Gastrocnemius medialis (tissue), 4 donors: ENCODE measurements at regions not wholly inside any gene's neighbourhood (a gene's known extent, or its start where the extent isn't known, plus 50 kb on each side); places are given as distances from the start of the nearest gene placed in this dataset.
"Not testable (repeated sequence)": the region's sequence is repeated elsewhere in the genome, so short reads cannot be mapped to it uniquely, and the experiment has no call there.

Experiments
- ATAC-seq, 2 donors: fragments of 150-250 bp; one replicate each; pipeline ENCODE4 v1.9.1; 2016
- DNase-seq, 2 donors: peaks; one replicate each; pipeline ENCODE4 v3.0.0-alpha.2; 2019
- H3K27ac ChIP-seq, 4 donors: fragments of 200-600 bp; sonication (generic); 1 replicate in 1 of 4; 2 replicates in 3 of 4; pipeline ENCODE4 v1.5.1; 2016 to 2018; ENCODE audit warnings: mild to moderate bottlenecking in 2 of 4, moderate library complexity in 1 of 4
- H3K27me3 ChIP-seq, 3 donors: fragments of 200-600 bp; sonication (generic) in 2 of 3; 1 replicate in 1 of 3; 2 replicates in 2 of 3; pipeline versions ENCODE4 v1.5.1 to v1.6.0; 2016 to 2019; ENCODE audit warnings: mild to moderate bottlenecking in 1 of 3, moderate library complexity in 1 of 3
- H3K36me3 ChIP-seq, 2 donors: fragments of 200-600 bp; sonication (generic) in 1 of 2; one replicate each; pipeline ENCODE4 v1.5.1; 2017 to 2018
- H3K4me1 ChIP-seq, 2 donors: fragments of 200-600 bp; sonication (generic) in 1 of 2; one replicate each; pipeline ENCODE4 v1.5.1; 2016 to 2017; ENCODE audit warnings: mild to moderate bottlenecking in 2 of 2
- H3K4me3 ChIP-seq, 4 donors: fragments of 200-600 bp; sonication (generic) in 3 of 4; 1 replicate in 1 of 4; 2 replicates in 3 of 4; pipeline ENCODE4 v1.5.1; 2016 to 2019; ENCODE audit warnings: mild to moderate bottlenecking in 2 of 4
- H3K9me3 ChIP-seq, 3 donors: fragments of 200-600 bp; sonication (generic) in 2 of 3; 1 replicate in 1 of 3; 2 replicates in 2 of 3; pipeline ENCODE4 v1.5.1; 2016 to 2019
- POLR2A ChIP-seq, 2 donors: fragments of 450-650 bp; IDR thresholded peaks; one replicate each; pipeline ENCODE4 v1.6.1; 2017; ENCODE audit warnings: antibody characterized with exemption in 2 of 2, mild to moderate bottlenecking in 2 of 2, moderate library complexity in 2 of 2
- in situ Hi-C, 4 donors: fragments of 200-750 bp; cut with MboI; loops; one replicate each; pipeline versions ENCODE4 v1.15.0 to v1.8.0; 2017; ENCODE audit warnings: low sequenced_read_pairs in 4 of 4
- intact Hi-C: fragments of 100-400 bp; cut with DNase I; formaldehyde crosslinking; loops from one replicate; pipeline ENCODE4 v1.15.1; 2023; ENCODE audit warnings: low total_unique reads
- TF ChIP-seq, protein P1 (sequence below), 5 experiments: fragments of 450-650 bp in 3 of 5; fragments of 200-600 bp in 2 of 5; sonication (generic) in 2 of 5; IDR thresholded peaks in 4 of 5; conservative IDR thresholded peaks in 1 of 5; 1 replicate in 4 of 5; 2 replicates in 1 of 5; pipeline ENCODE4 v1.5.1; 2016 to 2019; ENCODE audit warnings: antibody characterized with exemption in 5 of 5, mild to moderate bottlenecking in 3 of 5, moderate library complexity in 3 of 5

DNA sequence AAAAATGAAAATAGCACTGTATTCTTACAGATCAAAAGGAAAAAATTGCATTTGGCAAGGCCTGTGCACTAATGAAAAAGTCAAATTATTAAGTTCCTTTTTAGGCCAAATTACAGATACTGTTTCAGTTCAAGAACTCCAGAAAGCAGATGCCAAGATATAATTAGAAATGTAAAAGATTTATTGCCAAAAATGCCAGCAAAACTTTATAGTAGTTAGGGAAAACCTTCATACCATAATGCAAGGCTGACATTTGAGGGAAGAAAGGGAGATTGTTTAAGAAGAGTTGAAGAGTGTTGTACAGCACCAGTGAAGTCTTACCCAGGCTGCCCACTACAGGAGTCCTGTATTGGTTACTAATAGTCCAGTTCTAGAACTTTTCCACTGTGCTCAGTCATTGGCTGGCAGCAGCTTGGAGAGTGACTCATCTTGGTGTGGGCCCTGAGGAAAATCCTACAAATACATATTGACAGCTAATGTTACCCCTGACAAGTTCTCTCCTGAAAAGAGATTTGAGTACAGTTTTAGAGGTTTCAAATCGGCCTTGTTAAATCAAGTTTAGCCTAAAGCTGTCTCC is 600.4 kb downstream of the C12orf50 start:
- no peak overlapping the region for H3K27ac ChIP-seq
- no peaks in the 10 kb centered on the region for H3K9me3 ChIP-seq
- TF ChIP-seq, protein P1, sequence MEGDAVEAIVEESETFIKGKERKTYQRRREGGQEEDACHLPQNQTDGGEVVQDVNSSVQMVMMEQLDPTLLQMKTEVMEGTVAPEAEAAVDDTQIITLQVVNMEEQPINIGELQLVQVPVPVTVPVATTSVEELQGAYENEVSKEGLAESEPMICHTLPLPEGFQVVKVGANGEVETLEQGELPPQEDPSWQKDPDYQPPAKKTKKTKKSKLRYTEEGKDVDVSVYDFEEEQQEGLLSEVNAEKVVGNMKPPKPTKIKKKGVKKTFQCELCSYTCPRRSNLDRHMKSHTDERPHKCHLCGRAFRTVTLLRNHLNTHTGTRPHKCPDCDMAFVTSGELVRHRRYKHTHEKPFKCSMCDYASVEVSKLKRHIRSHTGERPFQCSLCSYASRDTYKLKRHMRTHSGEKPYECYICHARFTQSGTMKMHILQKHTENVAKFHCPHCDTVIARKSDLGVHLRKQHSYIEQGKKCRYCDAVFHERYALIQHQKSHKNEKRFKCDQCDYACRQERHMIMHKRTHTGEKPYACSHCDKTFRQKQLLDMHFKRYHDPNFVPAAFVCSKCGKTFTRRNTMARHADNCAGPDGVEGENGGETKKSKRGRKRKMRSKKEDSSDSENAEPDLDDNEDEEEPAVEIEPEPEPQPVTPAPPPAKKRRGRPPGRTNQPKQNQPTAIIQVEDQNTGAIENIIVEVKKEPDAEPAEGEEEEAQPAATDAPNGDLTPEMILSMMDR (IDR thresholded peaks at IDR 0.05 in 4 of 5, conservative IDR thresholded peaks at IDR 0.05 in 1 of 5) = no peak
- no peak for TF ChIP-seq POLR2A (IDR thresholded peaks at IDR 0.05)
- H3K4me3 ChIP-seq = no peak overlapping the region
- no peak for ATAC-seq
- DNase-seq = no peak
- H3K27me3 ChIP-seq = no peaks in the 10 kb centered on the region
- in situ Hi-C loops (no loop called here), intact Hi-C loops (no loop called here)
- no peaks in the 10 kb centered on the region for H3K36me3 ChIP-seq
- H3K4me1 ChIP-seq = no peaks in the 10 kb centered on the region

DNA sequence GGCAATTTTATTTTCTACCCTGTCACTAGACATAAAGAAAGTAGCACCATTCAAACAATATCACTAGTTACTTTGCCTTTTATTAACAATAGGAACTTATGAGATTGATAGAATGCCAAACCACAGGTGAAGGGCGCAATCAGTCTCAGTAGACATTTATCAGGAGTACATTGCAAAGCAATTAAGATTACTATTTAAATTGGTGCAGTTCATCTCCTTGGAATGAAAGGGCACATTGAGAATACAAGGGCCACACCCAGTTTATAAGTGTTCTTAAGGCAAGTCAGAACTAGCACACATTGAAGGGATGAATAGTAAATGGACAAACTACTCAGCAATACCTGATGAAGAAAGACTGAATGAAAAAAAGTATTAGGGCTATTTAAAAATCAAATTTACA is 601.4 kb downstream of the C12orf50 start:
- Histone ChIP-seq H3K4me3 (no peak overlapping the region), H3K4me1 (no peaks in the 10 kb centered on the region), H3K9me3 (no peaks in the 10 kb centered on the region), H3K36me3 (no peaks in the 10 kb centered on the region), H3K27me3 (no peaks in the 10 kb centered on the region), H3K27ac (no peak overlapping the region)
- TF ChIP-seq, protein P1 (IDR thresholded peaks at IDR 0.05 in 4 of 5, conservative IDR thresholded peaks at IDR 0.05 in 1 of 5) = no peak
- TF ChIP-seq POLR2A (IDR thresholded peaks at IDR 0.05) = no peak
- in situ Hi-C loops = no loop called here
- DNase-seq = no peak
- ATAC-seq = no peak
- intact Hi-C loops = no loop called here

DNA sequence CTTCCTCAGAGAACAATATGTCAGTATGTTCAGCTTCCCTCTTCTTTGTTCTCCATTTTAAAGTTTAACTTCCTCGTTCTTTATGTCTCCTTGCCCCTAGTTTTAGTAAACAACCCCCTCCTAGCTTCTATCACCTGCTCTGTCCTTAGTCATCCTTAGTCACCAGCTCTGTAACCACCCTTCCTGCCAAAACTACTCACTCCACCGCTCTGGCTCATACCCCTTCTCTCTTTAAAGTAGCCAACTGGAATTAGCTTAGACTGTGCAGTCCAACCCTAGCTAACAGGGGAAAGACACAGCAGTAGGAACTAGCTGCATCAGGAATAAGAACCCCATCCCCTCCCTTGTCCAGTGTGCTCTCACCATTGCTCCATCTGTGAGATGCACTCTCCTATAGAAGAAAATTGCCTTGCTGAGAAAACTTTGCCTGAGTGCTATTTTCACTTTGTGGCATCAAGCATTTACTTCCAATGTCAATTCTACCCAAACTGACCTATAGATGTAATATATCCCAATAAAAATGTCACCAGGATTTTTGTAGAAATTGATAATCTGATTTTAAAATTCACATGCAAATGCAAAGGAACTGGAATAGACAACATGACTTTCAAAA is 603.2 kb downstream of the C12orf50 start:
- no peak overlapping the region for H3K4me3 ChIP-seq
- DNase-seq (no peak), ATAC-seq (no peak)
- no peaks in the 10 kb centered on the region for H3K9me3 ChIP-seq
- H3K36me3 ChIP-seq = no peaks in the 10 kb centered on the region
- TF ChIP-seq POLR2A (IDR thresholded peaks at IDR 0.05) = no peak
- TF ChIP-seq, protein P1 (IDR thresholded peaks at IDR 0.05 in 4 of 5, conservative IDR thresholded peaks at IDR 0.05 in 1 of 5) = no peak
- no peak overlapping the region for H3K27ac ChIP-seq
- intact Hi-C loops = no loop called here
- H3K27me3 ChIP-seq = no peaks in the 10 kb centered on the region
- H3K4me1 ChIP-seq = no peaks in the 10 kb centered on the region
- in situ Hi-C loops = no loop called here

DNA sequence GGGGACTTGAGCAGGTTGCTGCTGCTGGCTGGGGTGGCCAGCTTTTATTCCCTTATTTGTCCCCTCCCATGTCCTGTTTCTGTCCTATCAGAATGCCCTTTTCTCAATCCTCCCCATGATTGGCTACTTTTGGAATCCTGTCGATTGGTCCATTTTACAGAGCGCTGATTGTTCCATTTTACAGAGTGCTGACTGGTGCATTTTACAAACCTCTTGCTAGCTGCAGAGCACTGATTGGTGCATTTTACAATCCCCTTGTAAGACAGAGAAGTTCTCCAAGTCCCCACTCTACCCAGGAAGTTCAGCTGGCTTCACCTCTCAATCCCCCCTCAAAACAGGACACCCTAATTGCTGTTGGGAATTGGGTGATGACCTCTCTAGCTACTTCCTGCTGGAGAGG is 608.0 kb downstream of the C12orf50 start:
- H3K36me3 ChIP-seq, ATAC-seq, H3K9me3 ChIP-seq, H3K27me3 ChIP-seq, H3K4me3 ChIP-seq, DNase-seq, intact Hi-C loops, in situ Hi-C loops, H3K27ac ChIP-seq, H3K4me1 ChIP-seq: not testable (repeated sequence)

DNA sequence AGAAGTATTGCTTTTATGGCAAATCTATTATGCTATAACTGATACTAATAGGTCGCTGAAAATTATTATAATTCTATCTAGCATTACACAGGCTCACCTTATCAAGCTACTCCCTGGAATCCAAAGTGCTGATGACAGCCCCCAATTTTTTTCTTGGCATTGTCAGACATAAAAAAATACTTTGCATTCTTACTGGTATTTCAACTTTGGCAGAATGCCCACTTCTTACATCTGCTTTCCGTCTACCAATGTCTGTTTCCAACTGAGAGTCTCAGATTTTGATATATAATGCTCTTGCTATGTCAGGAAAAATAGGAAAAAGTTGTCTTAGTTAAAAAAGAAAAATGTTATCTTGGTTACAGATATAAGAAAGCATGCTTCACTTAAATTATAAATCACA is 615.4 kb downstream of the C12orf50 start:
- intact Hi-C loops (no loop called here), in situ Hi-C loops (no loop called here)
- TF ChIP-seq, protein P1 (IDR thresholded peaks at IDR 0.05 in 4 of 5, conservative IDR thresholded peaks at IDR 0.05 in 1 of 5) = no peak
- TF ChIP-seq POLR2A (IDR thresholded peaks at IDR 0.05) = no peak
- H3K9me3 ChIP-seq = no peaks in the 10 kb centered on the region
- H3K36me3 ChIP-seq = no peaks in the 10 kb centered on the region
- ATAC-seq = no peak
- no peak for DNase-seq
- H3K4me1 ChIP-seq = no peaks in the 10 kb centered on the region
- H3K27me3 ChIP-seq = no peaks in the 10 kb centered on the region
- no peak overlapping the region for H3K27ac ChIP-seq
- no peak overlapping the region for H3K4me3 ChIP-seq
